IPS-18a (cell line): ENCODE measurements at regions not wholly inside any gene's neighbourhood (a gene's known extent, or its start where the extent isn't known, plus 50 kb on each side); places are given as distances from the start of the nearest gene placed in this dataset.

Experiments used
- H3K27ac ChIP-seq: one replicate; pipeline ENCODE4 v1.5.1; 2013; ENCODE audit warnings: low read length
- H3K27me3 ChIP-seq: one replicate; pipeline ENCODE4 v1.6.1; 2013; ENCODE audit warnings: mild to moderate bottlenecking, low read length; ENCODE audit not compliant: control insufficient read depth, insufficient read depth
- H3K36me3 ChIP-seq: one replicate; pipeline ENCODE4 v1.6.1; 2013; ENCODE audit warnings: low read depth, low read length; ENCODE audit not compliant: control insufficient read depth
- H3K4me1 ChIP-seq: one replicate; pipeline ENCODE4 v1.6.1; 2013; ENCODE audit warnings: low read depth, low read length; ENCODE audit not compliant: control insufficient read depth
- H3K4me3 ChIP-seq: one replicate; pipeline ENCODE4 v1.5.1; 2013; ENCODE audit warnings: low read length
- H3K9ac ChIP-seq: one replicate; pipeline ENCODE4 v1.6.1; 2013; ENCODE audit warnings: mild to moderate bottlenecking, low read length, moderate library complexity
- H3K9me3 ChIP-seq: one replicate; pipeline ENCODE4 v1.6.1; 2013; ENCODE audit warnings: low read depth, low read length; ENCODE audit not compliant: control insufficient read depth

- no peak overlapping the region for H3K9ac ChIP-seq
- no peaks in the 10 kb centered on the region for H3K36me3 ChIP-seq
- H3K4me1 ChIP-seq: no peaks in the 10 kb centered on the region
- no peak overlapping the region for H3K4me3 ChIP-seq
- no peak overlapping the region for H3K27ac ChIP-seq
- no peaks in the 10 kb centered on the region for H3K9me3 ChIP-seq
- H3K27me3 ChIP-seq: no peaks in the 10 kb centered on the region
Observed at GRCh38 chr19:28855216-28855615, 357.7 kb downstream of the UQCRFS1 start.

- Histone ChIP-seq H3K27ac (no peak overlapping the region), H3K9me3 (no peaks in the 10 kb centered on the region), H3K27me3 (no peaks in the 10 kb centered on the region), H3K4me1 (no peaks in the 10 kb centered on the region), H3K9ac (no peak overlapping the region), H3K4me3 (no peak overlapping the region), H3K36me3 (no peaks in the 10 kb centered on the region)
Observed at GRCh38 chr19:28847468-28847867, 365.5 kb downstream of the UQCRFS1 start.

- no peak overlapping the region for H3K9ac ChIP-seq
- peaks cover 4% of the 10 kb centered on the region for H3K4me1 ChIP-seq
- H3K4me3 ChIP-seq: no peak overlapping the region
- no peaks in the 10 kb centered on the region for H3K27me3 ChIP-seq
- H3K27ac ChIP-seq: no peak overlapping the region
- H3K36me3 ChIP-seq: no peaks in the 10 kb centered on the region
- no peaks in the 10 kb centered on the region for H3K9me3 ChIP-seq
Observed at GRCh38 chr19:28846094-28846812, 366.7 kb downstream of the UQCRFS1 start.

- H3K4me3 ChIP-seq: no peak overlapping the region
- no peak overlapping the region for H3K9ac ChIP-seq
- H3K27me3 ChIP-seq: no peaks in the 10 kb centered on the region
- peaks cover 15% of the 10 kb centered on the region for H3K4me1 ChIP-seq
- H3K9me3 ChIP-seq: no peaks in the 10 kb centered on the region
- no peaks in the 10 kb centered on the region for H3K36me3 ChIP-seq
- H3K27ac ChIP-seq: no peak overlapping the region
Observed at GRCh38 chr19:28843761-28844492, 369.0 kb downstream of the UQCRFS1 start.

GRCh38 chr19:28841531-28841930 is 371.4 kb downstream of the UQCRFS1 start:
- Histone ChIP-seq H3K4me3 (no peak overlapping the region), H3K27me3 (no peaks in the 10 kb centered on the region), H3K4me1 (peaks cover 15% of the 10 kb centered on the region), H3K27ac (no peak overlapping the region), H3K9me3 (no peaks in the 10 kb centered on the region), H3K36me3 (no peaks in the 10 kb centered on the region), H3K9ac (no peak overlapping the region)

GRCh38 chr19:28840891-28841290 is 372.1 kb downstream of the UQCRFS1 start:
- H3K27ac ChIP-seq: no peak overlapping the region
- H3K9me3 ChIP-seq: no peaks in the 10 kb centered on the region
- H3K4me3 ChIP-seq: no peak overlapping the region
- no peaks in the 10 kb centered on the region for H3K36me3 ChIP-seq
- H3K4me1 ChIP-seq: peaks cover 15% of the 10 kb centered on the region
- no peaks in the 10 kb centered on the region for H3K27me3 ChIP-seq
- H3K9ac ChIP-seq: no peak overlapping the region

- no peaks in the 10 kb centered on the region for H3K36me3 ChIP-seq
- H3K27ac ChIP-seq: no peak overlapping the region
- no peak overlapping the region for H3K4me3 ChIP-seq
- H3K27me3 ChIP-seq: no peaks in the 10 kb centered on the region
- H3K9ac ChIP-seq: no peak overlapping the region
- H3K9me3 ChIP-seq: no peaks in the 10 kb centered on the region
- peaks cover 15% of the 10 kb centered on the region for H3K4me1 ChIP-seq
Observed at GRCh38 chr19:28839455-28839854, 373.5 kb downstream of the UQCRFS1 start.

GRCh38 chr19:28838909-28839308 is 374.0 kb downstream of the UQCRFS1 start:
- no peak overlapping the region for H3K4me3 ChIP-seq
- H3K9me3 ChIP-seq: no peaks in the 10 kb centered on the region
- H3K36me3 ChIP-seq: no peaks in the 10 kb centered on the region
- peaks cover 15% of the 10 kb centered on the region for H3K4me1 ChIP-seq
- no peaks in the 10 kb centered on the region for H3K27me3 ChIP-seq
- H3K27ac ChIP-seq: no peak overlapping the region
- no peak overlapping the region for H3K9ac ChIP-seq

GRCh38 chr19:28836421-28836820 is 376.5 kb downstream of the UQCRFS1 start:
- H3K36me3 ChIP-seq: no peaks in the 10 kb centered on the region
- no peak overlapping the region for H3K4me3 ChIP-seq
- H3K27me3 ChIP-seq: no peaks in the 10 kb centered on the region
- H3K27ac ChIP-seq: no peak overlapping the region
- H3K9ac ChIP-seq: no peak overlapping the region
- H3K4me1 ChIP-seq: peaks cover 18% of the 10 kb centered on the region
- no peaks in the 10 kb centered on the region for H3K9me3 ChIP-seq

- Histone ChIP-seq H3K4me1 (peaks cover 11% of the 10 kb centered on the region), H3K27ac (no peak overlapping the region), H3K9me3 (no peaks in the 10 kb centered on the region), H3K27me3 (no peaks in the 10 kb centered on the region), H3K36me3 (no peaks in the 10 kb centered on the region), H3K9ac (no peak overlapping the region), H3K4me3 (no peak overlapping the region)
Observed at GRCh38 chr19:28834996-28835395, 378.0 kb downstream of the UQCRFS1 start.

GRCh38 chr19:28831462-28831861 is 381.5 kb downstream of the UQCRFS1 start:
- Histone ChIP-seq H3K4me1 (peaks cover 10% of the 10 kb centered on the region), H3K9ac (no peak overlapping the region), H3K9me3 (no peaks in the 10 kb centered on the region), H3K27ac (no peak overlapping the region), H3K36me3 (no peaks in the 10 kb centered on the region), H3K4me3 (no peak overlapping the region), H3K27me3 (no peaks in the 10 kb centered on the region)

GRCh38 chr19:28829762-28830161 is 383.2 kb downstream of the UQCRFS1 start:
- no peaks in the 10 kb centered on the region for H3K36me3 ChIP-seq
- no peak overlapping the region for H3K27ac ChIP-seq
- no peak overlapping the region for H3K9ac ChIP-seq
- H3K4me1 ChIP-seq: peaks cover 10% of the 10 kb centered on the region
- H3K27me3 ChIP-seq: no peaks in the 10 kb centered on the region
- no peak overlapping the region for H3K4me3 ChIP-seq
- no peaks in the 10 kb centered on the region for H3K9me3 ChIP-seq
